NK-92 treated with Interleukin-12 subunit alpha and Interleukin-12 subunit beta, amount 100 ng/mL, for 24 hours (cell line): ENCODE measurements at regions not wholly inside any gene's neighbourhood (a gene's known extent, or its start where the extent isn't known, plus 50 kb on each side); places are given as distances from the start of the nearest gene placed in this dataset.

Experiments
- DNase-seq: peaks from one replicate; lab custom pipeline; 2025; lab: John Stamatoyannopoulos, UW

GRCh38 chr14:51515611-51516010, 136.1 kb upstream of the FRMD6 start:
- DNase-seq, result no peak

GRCh38 chr14:51516706-51517395, 134.9 kb upstream of the FRMD6 start:
- no peak for DNase-seq

GRCh38 chr14:51518280-51518679, 133.4 kb upstream of the FRMD6 start:
- DNase-seq, result no peak

- DNase-seq, result no peak
These were observed 133.0 kb upstream of the FRMD6 start for GRCh38 chr14:51518711-51519110.

GRCh38 chr14:51520087-51520486, 131.6 kb upstream of the FRMD6 start:
- DNase-seq, result no peak

- DNase-seq, result no peak
These were observed 129.9 kb upstream of the FRMD6 start for GRCh38 chr14:51521764-51522163.

GRCh38 chr14:51523243-51523642, 128.5 kb upstream of the FRMD6 start:
- DNase-seq, result no peak

GRCh38 chr14:51525739-51526138, 126.0 kb upstream of the FRMD6 start:
- DNase-seq, result no peak

GRCh38 chr14:51527073-51527472, 124.6 kb upstream of the FRMD6 start:
- DNase-seq, result no peak

GRCh38 chr14:51529736-51530135, 122.0 kb upstream of the FRMD6 start:
- no peak for DNase-seq

- DNase-seq, result no peak
These were observed 118.5 kb upstream of the FRMD6 start for GRCh38 chr14:51533160-51533559.

- DNase-seq, result no peak
These were observed 117.7 kb upstream of the FRMD6 start for GRCh38 chr14:51533872-51534553.

- DNase-seq, result no peak
These were observed 117.1 kb upstream of the FRMD6 start for GRCh38 chr14:51534610-51535011.

GRCh38 chr14:51535443-51536044, 116.2 kb upstream of the FRMD6 start:
- no peak for DNase-seq

GRCh38 chr14:51538973-51539372, 112.7 kb upstream of the FRMD6 start:
- no peak for DNase-seq

GRCh38 chr14:51539571-51540037, 112.1 kb upstream of the FRMD6 start:
- DNase-seq, result no peak

GRCh38 chr14:51540364-51540763, 111.3 kb upstream of the FRMD6 start:
- no peak for DNase-seq

- no peak for DNase-seq
These were observed 107.2 kb upstream of the FRMD6 start for GRCh38 chr14:51544471-51544870.

- no peak for DNase-seq
These were observed 106.8 kb upstream of the FRMD6 start for GRCh38 chr14:51544901-51545300.

- no peak for DNase-seq
These were observed 106.3 kb upstream of the FRMD6 start for GRCh38 chr14:51545396-51545795.

GRCh38 chr14:51546099-51546498, 105.6 kb upstream of the FRMD6 start:
- no peak for DNase-seq

- DNase-seq, result no peak
These were observed 105.0 kb upstream of the FRMD6 start for GRCh38 chr14:51546603-51547258.

GRCh38 chr14:51547260-51547659, 104.5 kb upstream of the FRMD6 start:
- DNase-seq, result no peak
